ENCODE measurements at regions not wholly inside any gene's neighbourhood (a gene's known extent, or its start where the extent isn't known, plus 50 kb on each side); places are given as distances from the start of the nearest gene placed in this dataset.

DNA sequence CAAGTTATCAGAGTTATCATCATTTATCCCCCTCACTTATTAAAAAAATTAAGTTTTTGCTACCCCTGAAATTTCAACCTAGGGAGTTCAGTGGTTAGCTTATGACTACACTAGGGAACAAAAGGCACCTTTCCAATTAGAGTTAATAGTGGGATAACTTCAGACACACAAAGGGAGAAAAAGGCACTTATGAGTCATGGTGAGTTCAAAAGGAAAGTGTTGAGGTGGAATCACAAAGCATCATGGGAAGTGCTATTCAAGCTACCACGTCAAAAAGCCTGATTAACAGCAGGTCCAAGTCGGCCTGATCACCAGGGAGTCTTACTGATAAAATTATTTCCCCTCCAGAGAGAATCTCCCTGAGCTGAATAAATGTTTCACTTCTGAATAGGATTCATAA is 165.7 kb downstream of the C7orf25 start:
- Histone ChIP-seq H3K36me3 (ENCODE audit: control insufficient read depth in 4 of 4, insufficient read depth in 4 of 4, low read length in 3 of 4) (no peaks in the 10 kb centered on the region), H3K4me1 (ENCODE audit: control extremely low read depth in 1 of 4, control insufficient read depth in 4 of 4, insufficient read depth in 4 of 4, low read length in 3 of 4) (no peaks in the 10 kb centered on the region), H3K27ac (ENCODE audit: insufficient read depth in 1 of 2, low read depth in 1 of 2, low read length in 2 of 2, poor library complexity in 1 of 2, severe bottlenecking in 2 of 2) (no peak overlapping the region), H3K4me3 (ENCODE audit: control insufficient read depth in 1 of 7, extremely low read depth in 1 of 7, insufficient read depth in 4 of 7, low read depth in 2 of 7, low read length in 6 of 7) (no peak overlapping the region), H3K9me3 (ENCODE audit: control extremely low read depth in 1 of 5, control insufficient read depth in 4 of 5, insufficient read depth in 2 of 5, low read depth in 1 of 5, low read length in 4 of 5) (no peaks in the 10 kb centered on the region), H3K27me3 (replicated peaks in 2 of 5; ENCODE audit: control insufficient read depth in 4 of 5, insufficient read depth in 5 of 5, low read length in 4 of 5) (no peaks in the 10 kb centered on the region)
- WGBS (ENCODE audit: insufficient coverage) = 67% methylated on average over 1 of the region's 2 CpGs
- POLR2A ChIA-PET = no interaction called here
- peak in 1 of 3 donors; percentile 26 for DNase-seq
- CTCF ChIA-PET = interaction anchor here (1.1 to 1.2 kb wide), 2 partner anchors 21 to 56 kb away, joined by 3 read pairs; no protein-coding TSS in a partner anchor

DNA sequence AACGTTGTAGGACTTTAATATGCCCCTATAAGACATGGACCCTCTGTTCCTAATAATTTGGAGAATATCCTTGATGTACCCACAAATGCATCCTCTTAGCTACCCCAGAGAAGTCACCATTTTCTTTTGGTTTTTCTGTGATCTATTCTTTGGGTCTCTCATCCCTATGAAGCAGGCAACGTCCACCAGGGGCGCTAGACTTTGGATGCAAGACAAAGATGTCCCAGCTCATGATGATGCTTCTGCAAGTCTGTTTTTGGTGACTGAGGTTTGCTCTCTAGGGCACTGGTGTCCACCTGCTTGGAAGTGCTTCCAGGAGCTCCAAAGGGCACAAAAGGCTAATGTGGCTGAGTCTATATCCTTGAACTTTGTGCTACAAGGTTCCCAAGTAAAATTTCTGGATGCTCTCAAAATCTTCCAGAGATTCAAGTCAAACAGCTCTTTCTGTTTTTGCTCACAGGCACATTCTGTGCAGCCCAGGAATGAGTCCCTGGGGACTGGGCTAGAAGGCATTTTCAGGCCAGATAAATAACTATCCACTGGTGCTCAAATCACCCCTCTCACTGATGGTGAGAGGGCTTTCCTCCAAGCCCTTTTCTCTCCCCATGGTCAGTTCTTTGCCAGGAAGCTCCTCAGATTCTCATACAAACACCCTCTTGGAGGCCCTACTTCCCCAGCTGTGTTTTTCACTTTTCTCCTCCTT is 166.4 kb downstream of the C7orf25 start:
- 48% methylated on average over 3 of the region's 3 CpGs for whole genome bisulfite sequencing (ENCODE audit: insufficient coverage)
- Histone ChIP-seq H3K9me3 (ENCODE audit: control extremely low read depth in 1 of 5, control insufficient read depth in 4 of 5, insufficient read depth in 2 of 5, low read depth in 1 of 5, low read length in 4 of 5) (no peaks in the 10 kb centered on the region), H3K27me3 (replicated peaks in 2 of 5; ENCODE audit: control insufficient read depth in 4 of 5, insufficient read depth in 5 of 5, low read length in 4 of 5) (no peaks in the 10 kb centered on the region), H3K4me1 (ENCODE audit: control extremely low read depth in 1 of 4, control insufficient read depth in 4 of 4, insufficient read depth in 4 of 4, low read length in 3 of 4) (no peaks in the 10 kb centered on the region), H3K4me3 (ENCODE audit: control insufficient read depth in 1 of 7, extremely low read depth in 1 of 7, insufficient read depth in 4 of 7, low read depth in 2 of 7, low read length in 6 of 7) (no peak overlapping the region), H3K36me3 (ENCODE audit: control insufficient read depth in 4 of 4, insufficient read depth in 4 of 4, low read length in 3 of 4) (no peaks in the 10 kb centered on the region), H3K27ac (ENCODE audit: insufficient read depth in 1 of 2, low read depth in 1 of 2, low read length in 2 of 2, poor library complexity in 1 of 2, severe bottlenecking in 2 of 2) (no peak overlapping the region)
- ChIA-PET CTCF (interaction anchor here (0.7 to 1.2 kb wide), 3 partner anchors 22 to 55 kb away, joined by 3 to 4 read pairs (median 3); no protein-coding TSS in a partner anchor), POLR2A (no interaction called here)
- DNase-seq = peak; percentile 13 to 18 (median 17)

DNA sequence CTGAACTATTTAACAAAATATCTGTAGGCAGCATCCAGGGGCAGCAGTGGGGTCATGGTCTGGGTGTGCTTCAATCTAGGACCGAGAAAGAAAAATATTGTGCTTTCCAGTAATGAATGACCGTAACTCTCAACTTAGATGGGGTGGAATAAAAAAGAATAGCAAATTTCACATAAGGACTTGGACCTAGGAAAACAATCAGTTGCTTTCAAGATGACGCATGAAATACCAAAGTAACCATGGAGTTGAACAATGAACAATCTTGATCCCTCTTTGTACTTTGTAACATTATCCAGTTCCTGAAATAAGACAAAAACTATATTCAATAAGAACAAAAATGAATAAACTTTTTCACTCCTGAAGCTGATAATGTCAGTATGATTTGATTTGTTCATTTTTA is 167.1 kb downstream of the C7orf25 start:
- 100% methylated on average over 1 of the region's 3 CpGs for WGBS (ENCODE audit: insufficient coverage)
- H3K9me3 ChIP-seq (ENCODE audit: control extremely low read depth in 1 of 5, control insufficient read depth in 4 of 5, insufficient read depth in 2 of 5, low read depth in 1 of 5, low read length in 4 of 5) = no peaks in the 10 kb centered on the region
- no peak for DNase-seq

DNA sequence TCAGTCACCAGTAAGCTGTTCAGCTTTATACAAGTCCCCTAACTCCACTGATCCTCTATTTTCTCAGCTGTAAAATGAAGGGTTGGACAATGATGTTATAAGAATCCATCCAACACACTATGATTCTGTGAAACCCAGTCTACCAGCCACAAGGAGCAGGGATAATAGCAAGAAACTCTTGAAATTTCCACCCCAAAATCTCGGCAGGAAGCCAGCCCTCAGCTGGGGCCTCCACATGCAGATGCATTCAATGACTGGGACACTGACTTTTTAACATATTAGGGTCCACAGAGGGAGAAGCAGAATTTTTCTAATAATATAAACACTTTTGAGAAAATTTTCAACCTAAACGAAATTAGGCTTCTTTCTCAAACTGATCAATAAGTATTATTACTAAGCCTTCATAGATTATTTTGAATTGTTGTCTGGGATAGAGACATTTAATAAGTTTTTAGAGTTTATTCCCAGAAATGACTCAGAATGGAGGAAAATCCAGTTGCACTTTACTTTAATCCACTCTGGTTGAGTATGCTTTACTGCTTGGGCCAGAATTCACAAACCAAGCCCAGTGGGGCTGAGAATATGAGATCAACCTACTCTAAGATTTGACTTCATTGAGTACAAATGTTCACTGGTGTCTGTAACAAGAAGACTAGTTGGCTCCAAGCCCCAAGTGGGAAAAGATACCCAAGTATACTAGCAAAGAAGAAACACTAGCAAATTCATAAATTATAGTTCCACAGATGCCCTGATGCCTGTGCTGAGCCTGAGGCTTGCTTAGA is 168.6 kb downstream of the C7orf25 start:
- Histone ChIP-seq H3K36me3 (ENCODE audit: control insufficient read depth in 4 of 4, insufficient read depth in 4 of 4, low read length in 3 of 4) (no peaks in the 10 kb centered on the region), H3K9me3 (ENCODE audit: control extremely low read depth in 1 of 5, control insufficient read depth in 4 of 5, insufficient read depth in 2 of 5, low read depth in 1 of 5, low read length in 4 of 5) (no peaks in the 10 kb centered on the region), H3K4me1 (ENCODE audit: control extremely low read depth in 1 of 4, control insufficient read depth in 4 of 4, insufficient read depth in 4 of 4, low read length in 3 of 4) (no peaks in the 10 kb centered on the region), H3K27ac (ENCODE audit: insufficient read depth in 1 of 2, low read depth in 1 of 2, low read length in 2 of 2, poor library complexity in 1 of 2, severe bottlenecking in 2 of 2) (no peak overlapping the region), H3K27me3 (replicated peaks in 2 of 5; ENCODE audit: control insufficient read depth in 4 of 5, insufficient read depth in 5 of 5, low read length in 4 of 5) (no peaks in the 10 kb centered on the region), H3K4me3 (ENCODE audit: control insufficient read depth in 1 of 7, extremely low read depth in 1 of 7, insufficient read depth in 4 of 7, low read depth in 2 of 7, low read length in 6 of 7) (no peak overlapping the region)
- ChIA-PET POLR2A (no interaction called here), CTCF (no interaction called here)
- WGBS (ENCODE audit: insufficient coverage) = 86% methylated on average over 1 of the region's 2 CpGs
- no peak for DNase-seq

More for the DNA sequence above, 167.1 kb downstream of the C7orf25 start:
- Histone ChIP-seq H3K36me3 (ENCODE audit: control insufficient read depth in 4 of 4, insufficient read depth in 4 of 4, low read length in 3 of 4) (no peaks in the 10 kb centered on the region), H3K27me3 (replicated peaks in 2 of 5; ENCODE audit: control insufficient read depth in 4 of 5, insufficient read depth in 5 of 5, low read length in 4 of 5) (no peaks in the 10 kb centered on the region), H3K4me3 (ENCODE audit: control insufficient read depth in 1 of 7, extremely low read depth in 1 of 7, insufficient read depth in 4 of 7, low read depth in 2 of 7, low read length in 6 of 7) (no peak overlapping the region), H3K27ac (ENCODE audit: insufficient read depth in 1 of 2, low read depth in 1 of 2, low read length in 2 of 2, poor library complexity in 1 of 2, severe bottlenecking in 2 of 2) (no peak overlapping the region), H3K4me1 (ENCODE audit: control extremely low read depth in 1 of 4, control insufficient read depth in 4 of 4, insufficient read depth in 4 of 4, low read length in 3 of 4) (no peaks in the 10 kb centered on the region)
- ChIA-PET CTCF (interaction anchor here (1.2 kb wide), 1 partner anchor 54 kb away, joined by 3 read pairs; no protein-coding TSS in a partner anchor), POLR2A (no interaction called here)

DNA sequence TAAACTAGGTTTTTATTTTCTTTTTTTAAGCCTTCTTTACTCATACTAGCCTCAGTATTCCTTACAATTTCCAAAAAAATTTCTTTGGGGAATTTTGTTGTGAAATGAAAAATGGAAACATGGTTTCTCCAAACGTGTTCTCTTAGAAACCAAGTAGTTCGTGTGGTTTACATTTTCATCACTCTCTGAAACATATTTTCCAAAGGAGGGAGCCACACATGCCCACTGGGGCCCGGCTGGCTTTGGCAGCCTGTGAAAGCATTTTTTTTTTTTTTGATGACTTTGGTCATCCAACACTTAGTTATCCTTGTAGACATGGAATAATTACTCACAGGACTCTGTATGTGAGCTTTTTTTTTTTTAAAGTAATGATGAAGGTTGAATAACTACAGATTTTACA is 169.6 kb downstream of the C7orf25 start:
- no peak for DNase-seq
- ChIA-PET POLR2A (no interaction called here), CTCF (interaction anchor here (0.6 kb wide), 1 partner anchor 763 kb away, joined by 3 read pairs; no protein-coding TSS in a partner anchor)
- Histone ChIP-seq H3K4me3 (ENCODE audit: control insufficient read depth in 1 of 7, extremely low read depth in 1 of 7, insufficient read depth in 4 of 7, low read depth in 2 of 7, low read length in 6 of 7) (no peak overlapping the region), H3K27ac (ENCODE audit: insufficient read depth in 1 of 2, low read depth in 1 of 2, low read length in 2 of 2, poor library complexity in 1 of 2, severe bottlenecking in 2 of 2) (no peak overlapping the region), H3K9me3 (ENCODE audit: control extremely low read depth in 1 of 5, control insufficient read depth in 4 of 5, insufficient read depth in 2 of 5, low read depth in 1 of 5, low read length in 4 of 5) (no peaks in the 10 kb centered on the region), H3K27me3 (replicated peaks in 2 of 5; ENCODE audit: control insufficient read depth in 4 of 5, insufficient read depth in 5 of 5, low read length in 4 of 5) (no peaks in the 10 kb centered on the region), H3K4me1 (ENCODE audit: control extremely low read depth in 1 of 4, control insufficient read depth in 4 of 4, insufficient read depth in 4 of 4, low read length in 3 of 4) (no peaks in the 10 kb centered on the region), H3K36me3 (ENCODE audit: control insufficient read depth in 4 of 4, insufficient read depth in 4 of 4, low read length in 3 of 4) (no peaks in the 10 kb centered on the region)
- WGBS (ENCODE audit: insufficient coverage) = 75% methylated on average over 2 of the region's 3 CpGs

DNA sequence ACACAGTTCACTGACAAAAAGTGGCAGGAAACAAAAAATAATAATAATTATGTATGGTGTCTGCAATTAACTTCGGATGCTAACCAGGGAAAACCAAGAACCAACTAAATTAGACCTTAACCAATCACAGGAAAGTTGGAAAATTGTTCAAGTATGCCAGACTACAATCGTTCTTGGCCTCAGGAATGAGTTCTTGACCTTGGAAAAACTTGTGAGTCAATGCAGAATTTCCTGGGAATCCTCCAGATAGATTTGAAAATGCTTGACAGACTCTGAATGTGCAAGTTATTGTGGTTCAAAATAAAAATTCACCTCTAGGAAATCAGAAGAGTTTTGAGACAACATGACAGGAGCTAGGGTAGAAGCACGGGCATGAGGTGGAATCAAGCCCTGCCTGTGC is 171.5 kb downstream of the C7orf25 start:
- Histone ChIP-seq H3K4me3 (ENCODE audit: control insufficient read depth in 1 of 7, extremely low read depth in 1 of 7, insufficient read depth in 4 of 7, low read depth in 2 of 7, low read length in 6 of 7) (no peak overlapping the region), H3K36me3 (ENCODE audit: control insufficient read depth in 4 of 4, insufficient read depth in 4 of 4, low read length in 3 of 4) (no peaks in the 10 kb centered on the region), H3K27ac (ENCODE audit: insufficient read depth in 1 of 2, low read depth in 1 of 2, low read length in 2 of 2, poor library complexity in 1 of 2, severe bottlenecking in 2 of 2) (no peak overlapping the region), H3K9me3 (ENCODE audit: control extremely low read depth in 1 of 5, control insufficient read depth in 4 of 5, insufficient read depth in 2 of 5, low read depth in 1 of 5, low read length in 4 of 5) (no peaks in the 10 kb centered on the region), H3K4me1 (ENCODE audit: control extremely low read depth in 1 of 4, control insufficient read depth in 4 of 4, insufficient read depth in 4 of 4, low read length in 3 of 4) (no peaks in the 10 kb centered on the region), H3K27me3 (replicated peaks in 2 of 5; ENCODE audit: control insufficient read depth in 4 of 5, insufficient read depth in 5 of 5, low read length in 4 of 5) (no peaks in the 10 kb centered on the region)
- 75% methylated on average over 2 of the region's 3 CpGs for WGBS (ENCODE audit: insufficient coverage)
- ChIA-PET CTCF (no interaction called here), POLR2A (no interaction called here)
- no peak for DNase-seq

DNA sequence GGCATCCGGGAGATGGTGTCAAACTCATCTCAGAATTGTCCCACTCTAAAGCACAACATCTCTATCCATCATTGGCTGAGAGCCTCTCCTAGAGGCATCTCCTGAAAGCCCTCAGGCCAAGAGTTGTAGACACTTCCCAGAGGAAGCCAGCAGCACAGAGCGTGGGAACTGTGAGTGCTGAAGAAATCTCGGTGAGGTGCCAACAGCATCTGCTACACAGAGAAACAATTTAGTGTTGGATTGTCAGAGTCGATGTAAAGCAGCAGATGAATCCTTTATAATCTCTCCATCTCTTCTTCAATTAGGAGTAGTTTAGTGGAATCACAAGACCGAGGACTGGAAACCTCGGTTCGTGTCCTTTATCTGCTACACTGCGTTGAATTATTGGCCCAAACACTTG is 172.2 kb downstream of the C7orf25 start:
- no peaks in the 10 kb centered on the region for H3K36me3 ChIP-seq (ENCODE audit: control insufficient read depth in 4 of 4, insufficient read depth in 4 of 4, low read length in 3 of 4)
- ChIA-PET POLR2A (no interaction called here), CTCF (no interaction called here)
- no peaks in the 10 kb centered on the region for H3K9me3 ChIP-seq (ENCODE audit: control extremely low read depth in 1 of 5, control insufficient read depth in 4 of 5, insufficient read depth in 2 of 5, low read depth in 1 of 5, low read length in 4 of 5)
- peaks cover 0 to 2% (median 0%) of the 10 kb centered on the region in 5 experiments for H3K27me3 ChIP-seq (replicated peaks in 2 of 5; ENCODE audit: control insufficient read depth in 4 of 5, insufficient read depth in 5 of 5, low read length in 4 of 5)
- H3K27ac ChIP-seq (ENCODE audit: insufficient read depth in 1 of 2, low read depth in 1 of 2, low read length in 2 of 2, poor library complexity in 1 of 2, severe bottlenecking in 2 of 2) = no peak overlapping the region
- H3K4me3 ChIP-seq (ENCODE audit: control insufficient read depth in 1 of 7, extremely low read depth in 1 of 7, insufficient read depth in 4 of 7, low read depth in 2 of 7, low read length in 6 of 7) = no peak overlapping the region
- 97% methylated on average over 6 of the region's 8 CpGs for WGBS (ENCODE audit: insufficient coverage)
- DNase-seq = no peak
- H3K4me1 ChIP-seq (ENCODE audit: control extremely low read depth in 1 of 4, control insufficient read depth in 4 of 4, insufficient read depth in 4 of 4, low read length in 3 of 4) = no peaks in the 10 kb centered on the region

All from common myeloid progenitor, CD34-positive (primary cell).